GM21786 (cell line): ENCODE measurements at regions not wholly inside any gene's neighbourhood (a gene's known extent, or its start where the extent isn't known, plus 50 kb on each side); places are given as distances from the start of the nearest gene placed in this dataset.

ENCODE experiments used
- ATAC-seq: cut with Tn5 transposase; IDR thresholded peaks from one replicate; pipeline ENCODE4 v1.9.1; 2021; ENCODE audit not compliant: unreplicated experiment

DNA sequence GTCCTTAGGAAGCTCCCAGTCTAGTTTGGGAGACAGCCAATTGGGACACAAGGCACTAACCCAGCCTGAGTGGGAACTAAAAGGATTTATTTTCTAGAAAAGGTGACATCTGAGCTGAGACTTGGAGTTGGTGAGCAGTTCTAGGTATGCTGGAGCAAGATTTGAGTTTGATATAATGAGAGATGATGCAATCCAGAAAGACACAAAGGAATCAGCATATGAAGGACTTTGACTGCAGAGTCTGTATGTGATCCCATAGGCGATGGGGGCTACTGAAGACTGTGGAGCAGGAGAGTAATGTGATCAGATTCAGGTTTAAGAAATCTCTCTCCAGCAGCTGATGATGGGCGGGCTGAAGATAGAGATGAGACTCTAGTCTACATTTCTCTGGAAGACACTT is 135.1 kb upstream of the MYCN start:
- ATAC-seq = no peak

DNA sequence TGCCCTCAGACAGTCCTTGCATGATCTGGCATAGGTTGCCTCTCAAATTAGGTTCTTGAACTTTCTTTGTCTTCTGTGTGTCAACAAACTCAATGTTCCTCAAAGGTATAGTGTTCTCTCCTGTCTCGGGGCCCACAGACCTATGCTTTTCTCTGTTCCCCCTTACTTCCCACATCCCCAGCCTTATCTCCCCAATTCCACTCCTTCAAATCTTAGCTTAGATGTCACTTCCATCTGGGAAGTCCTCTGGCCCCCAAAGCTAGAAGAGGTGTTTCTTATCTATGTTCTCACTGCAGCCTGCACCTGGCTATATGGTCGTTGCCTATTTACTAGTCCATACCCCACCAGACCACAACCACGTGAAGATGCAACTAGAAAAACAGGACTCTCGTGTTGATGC is 134.6 kb upstream of the MYCN start:
- no peak for ATAC-seq

DNA sequence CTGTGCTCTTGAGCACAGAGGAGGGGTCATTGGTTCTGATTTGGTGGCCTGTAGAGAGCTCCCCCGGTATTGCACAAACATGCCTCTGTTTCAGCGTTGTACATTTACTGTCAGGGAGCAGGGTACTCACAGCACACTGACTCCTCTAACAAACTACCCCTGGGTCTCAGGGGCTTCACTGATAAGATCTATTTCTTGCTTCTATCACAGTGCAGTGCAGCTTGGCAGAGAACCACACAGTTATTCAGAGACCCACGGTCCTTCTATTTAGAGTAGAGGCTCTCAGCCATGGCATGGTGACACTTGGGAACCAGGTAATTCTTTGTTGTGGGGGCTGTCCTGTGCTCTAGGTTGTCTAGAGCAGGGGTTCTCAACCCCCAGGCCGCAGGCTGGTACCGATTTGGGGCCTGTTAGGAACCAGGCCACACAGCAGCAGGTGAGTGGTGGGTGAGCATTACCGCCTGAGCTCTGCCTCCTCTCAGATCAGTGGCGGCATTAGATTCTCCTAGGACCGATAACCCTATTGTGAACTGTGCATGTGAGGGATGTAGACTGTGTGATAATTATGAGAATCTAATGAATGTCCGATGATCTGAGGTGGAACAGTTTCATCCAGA is 133.4 kb upstream of the MYCN start:
- no peak for ATAC-seq

DNA sequence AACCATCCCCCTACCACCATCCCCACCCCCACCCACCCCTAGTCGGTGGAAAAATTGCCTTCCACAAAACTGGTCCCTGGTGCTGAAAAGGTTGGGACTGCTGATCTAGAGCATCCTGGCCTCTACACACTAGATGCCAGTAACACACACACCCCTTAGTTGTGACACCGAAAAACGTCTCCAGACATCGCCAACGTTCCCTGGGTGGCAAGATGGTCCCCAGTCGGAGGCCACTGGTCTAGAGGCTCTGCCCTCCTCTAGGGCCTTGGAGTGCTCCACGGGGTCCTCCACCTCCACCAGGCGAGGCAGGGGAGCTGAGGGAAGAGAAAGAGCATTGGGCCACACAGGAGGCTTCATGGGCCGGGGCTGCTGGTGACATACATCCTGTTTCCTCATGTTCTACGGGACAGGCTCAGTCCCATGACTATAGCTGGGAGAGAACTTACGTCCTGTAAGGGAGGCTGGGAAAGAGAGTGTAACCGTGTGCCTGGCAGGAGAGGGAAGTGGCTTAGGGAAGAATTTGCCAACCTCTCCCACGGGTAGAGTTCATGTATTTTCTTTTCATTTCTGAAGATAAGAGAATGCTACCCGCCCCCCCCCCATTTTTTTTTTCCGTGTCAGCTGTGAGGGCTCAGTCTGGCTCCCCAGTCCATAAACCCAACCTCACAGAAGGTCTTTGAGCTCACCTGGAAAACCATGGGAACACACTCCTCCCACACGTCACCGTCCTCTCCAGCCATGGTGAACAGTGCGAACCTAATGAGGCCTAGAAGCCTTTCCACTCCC is 132.7 kb upstream of the MYCN start:
- no peak for ATAC-seq

DNA sequence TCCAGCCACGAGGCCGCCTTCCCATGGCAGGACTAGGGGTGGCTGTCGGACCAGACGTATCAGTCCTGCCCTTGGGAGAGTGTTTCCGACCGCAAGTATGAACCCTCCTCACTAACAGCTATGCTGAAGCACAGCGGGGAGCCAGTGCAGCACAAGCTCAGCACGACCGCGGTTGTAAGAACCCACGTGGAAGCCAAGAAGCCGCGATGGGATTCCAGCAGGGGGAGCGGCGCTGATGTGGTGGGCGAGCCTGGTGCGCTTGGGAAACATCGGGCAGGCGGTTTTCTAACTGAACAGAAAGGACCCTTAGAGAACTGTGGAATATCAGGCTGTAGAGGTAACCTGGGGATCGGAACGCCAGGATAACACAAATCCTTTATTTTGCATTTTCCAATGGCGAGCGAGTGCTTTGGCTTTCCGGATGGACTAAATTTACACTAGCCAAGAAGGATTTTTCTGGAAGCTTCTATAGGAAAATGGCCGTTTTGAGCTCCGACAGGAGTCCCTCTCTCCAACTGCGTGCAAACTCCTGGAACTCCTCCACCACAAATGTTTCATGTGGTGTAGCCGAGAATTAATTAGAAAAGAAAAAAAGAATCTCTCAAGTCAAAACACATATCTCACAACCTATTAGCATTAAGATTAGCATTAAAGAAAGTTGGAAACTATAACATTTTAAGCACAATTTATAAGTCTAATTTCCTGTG is 132.0 kb upstream of the MYCN start:
- ATAC-seq = no peak

DNA sequence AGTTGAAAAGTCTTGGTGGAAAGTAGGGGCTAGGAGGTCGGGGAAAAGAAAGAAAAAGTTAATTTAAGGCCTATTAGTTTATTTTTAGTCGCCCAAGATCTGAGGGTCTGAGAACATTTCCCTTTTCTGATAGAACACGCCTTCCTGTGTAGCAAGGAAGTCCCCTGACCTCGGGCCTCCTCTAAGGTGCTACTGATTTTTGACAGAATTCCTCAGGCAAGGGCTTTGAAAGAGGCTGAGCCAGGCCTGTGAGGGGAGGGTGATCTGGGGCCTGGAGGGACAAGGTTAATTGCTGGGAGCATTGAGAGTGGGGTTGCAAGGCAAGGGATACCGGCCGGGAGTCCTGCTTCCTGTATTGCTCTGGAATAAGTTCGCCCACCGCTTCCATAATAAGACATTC is 131.4 kb upstream of the MYCN start:
- ATAC-seq = no peak

DNA sequence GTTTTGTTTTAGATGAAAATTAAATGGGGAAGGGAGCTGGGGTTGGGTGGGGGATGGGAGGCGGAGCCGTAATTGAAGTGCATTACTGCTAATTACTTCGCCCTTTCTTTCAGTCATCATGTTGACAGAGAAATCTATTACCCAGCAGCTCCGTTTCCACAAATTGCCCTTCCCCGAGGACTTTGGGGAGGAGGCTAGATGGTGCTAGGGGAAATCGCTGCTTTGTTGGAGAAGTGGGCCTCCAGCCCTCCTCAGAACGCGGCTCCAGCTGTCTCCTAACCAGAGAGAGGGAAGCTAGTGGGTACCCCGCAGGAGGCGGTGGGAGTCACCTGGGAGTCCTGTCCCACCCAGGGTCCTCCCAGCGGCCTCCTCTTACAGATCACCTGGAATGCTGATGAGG is 130.9 kb upstream of the MYCN start:
- ATAC-seq = no peak

DNA sequence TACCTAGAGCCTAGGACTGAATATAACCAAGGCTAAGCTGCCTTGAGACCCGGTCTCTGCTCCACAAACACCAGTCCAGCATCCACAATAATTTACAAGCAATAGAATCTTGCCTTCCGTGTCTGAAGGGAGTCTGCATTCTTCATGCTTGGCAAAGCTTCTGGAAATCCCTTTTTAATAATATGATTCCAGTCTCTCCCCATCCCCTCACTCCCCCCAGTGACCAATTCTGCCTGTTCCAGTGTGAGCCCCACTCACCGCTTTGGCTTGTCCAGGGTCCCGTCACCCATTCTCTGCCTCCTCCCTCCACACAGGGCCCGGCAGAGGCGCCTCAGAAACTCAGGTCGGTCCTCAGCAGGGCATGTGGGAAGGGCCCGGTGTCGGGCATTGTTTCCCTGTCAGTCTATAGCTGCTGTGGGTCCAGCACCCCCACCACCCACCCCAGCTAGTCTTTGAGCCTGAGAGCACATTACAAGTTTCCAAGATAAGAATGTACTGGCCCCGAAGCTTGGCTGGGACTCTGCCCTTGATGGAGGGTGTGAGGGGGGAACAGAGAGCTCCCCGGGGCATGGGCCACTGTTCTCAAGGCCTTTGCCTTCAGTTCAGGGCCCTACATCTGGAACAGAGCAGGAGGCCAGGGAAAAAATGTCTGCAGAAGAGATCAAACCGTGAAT is 129.7 kb upstream of the MYCN start:
- no peak for ATAC-seq

DNA sequence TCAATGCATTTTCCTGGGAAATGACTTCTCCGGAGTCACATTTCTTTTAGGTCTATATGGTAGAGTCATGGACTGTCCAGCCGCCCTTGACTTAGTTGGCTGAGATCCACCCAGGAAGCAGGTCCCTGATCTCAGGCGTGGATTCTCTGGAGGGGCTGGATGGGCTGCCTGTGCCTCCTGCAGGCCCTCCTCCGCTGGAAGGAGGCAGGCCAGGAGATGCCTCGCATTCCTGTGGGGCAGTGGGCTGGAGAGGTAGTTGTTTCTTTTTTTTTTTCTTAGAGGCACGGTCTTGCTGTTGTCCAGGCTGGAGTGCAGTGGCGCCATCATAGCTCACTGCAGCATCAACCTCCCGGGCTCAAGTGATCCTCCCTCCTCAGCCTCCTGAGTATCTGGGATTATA is 129.0 kb upstream of the MYCN start:
- ATAC-seq = no peak

DNA sequence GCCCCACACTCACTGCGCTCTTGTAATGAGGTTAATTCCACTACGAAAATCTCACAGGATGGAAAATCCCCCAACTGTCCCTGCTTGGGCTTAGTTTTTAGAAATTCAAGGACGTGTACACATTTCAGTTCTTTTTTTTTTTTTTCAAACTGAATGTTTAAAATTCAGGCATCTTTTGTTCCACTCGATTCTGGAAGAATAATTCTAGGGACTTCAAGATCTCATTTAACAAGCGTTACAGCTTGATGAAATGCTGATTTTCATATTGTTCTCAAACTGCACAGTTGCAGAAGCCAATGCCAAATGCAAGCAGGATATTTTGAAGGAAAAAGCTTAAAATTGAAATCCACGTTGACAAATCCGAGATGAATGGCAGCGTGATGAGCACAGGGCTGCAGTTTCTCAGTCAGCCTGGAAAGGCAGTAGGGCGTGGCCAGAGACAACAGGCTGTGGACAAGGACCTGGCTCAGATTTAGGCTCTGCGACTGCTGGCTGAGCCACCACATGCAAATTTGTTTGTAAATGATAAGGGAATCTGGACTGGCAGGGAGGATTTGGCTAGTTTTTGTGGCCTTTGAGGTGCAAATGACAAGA is 128.1 kb upstream of the MYCN start:
- ATAC-seq = no peak

DNA sequence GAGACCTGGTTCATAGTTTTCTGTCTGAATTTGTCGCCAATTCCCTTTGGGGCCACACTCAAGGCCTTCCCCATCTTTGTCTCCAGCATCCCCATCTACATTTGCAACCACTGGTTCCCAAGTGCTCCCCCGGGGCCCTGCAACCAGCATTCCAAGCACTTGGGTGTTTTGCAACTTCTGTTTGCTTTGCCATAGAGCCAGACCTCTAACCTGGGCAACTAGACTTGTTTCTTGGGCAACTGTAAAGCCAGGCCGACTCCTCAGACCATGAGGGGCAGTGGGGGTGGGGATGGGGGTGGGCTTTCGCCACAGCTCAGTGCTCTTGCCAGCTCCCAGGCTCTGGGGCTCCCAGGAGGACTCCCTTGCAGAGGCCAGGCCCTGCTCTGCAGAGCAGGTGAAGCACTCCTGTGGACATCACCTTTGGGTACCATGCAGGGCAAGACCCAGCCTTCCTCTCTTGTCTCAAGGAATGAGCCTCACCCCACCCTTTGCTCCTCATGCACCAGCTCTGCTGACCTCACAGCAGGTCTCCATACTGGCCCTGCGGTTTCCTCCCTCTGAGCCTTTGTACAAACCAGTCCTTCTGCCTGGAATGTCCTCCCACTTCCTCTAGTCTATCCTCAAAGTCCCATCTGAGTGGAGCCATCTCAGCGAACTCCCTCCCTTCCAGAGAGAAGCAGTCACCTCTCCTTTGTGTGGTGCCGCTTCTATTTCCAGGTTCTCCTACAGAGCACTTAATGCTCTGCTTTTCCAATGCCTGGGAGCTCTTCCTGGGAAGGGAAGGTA is 126.7 kb upstream of the MYCN start:
- ATAC-seq = no peak

DNA sequence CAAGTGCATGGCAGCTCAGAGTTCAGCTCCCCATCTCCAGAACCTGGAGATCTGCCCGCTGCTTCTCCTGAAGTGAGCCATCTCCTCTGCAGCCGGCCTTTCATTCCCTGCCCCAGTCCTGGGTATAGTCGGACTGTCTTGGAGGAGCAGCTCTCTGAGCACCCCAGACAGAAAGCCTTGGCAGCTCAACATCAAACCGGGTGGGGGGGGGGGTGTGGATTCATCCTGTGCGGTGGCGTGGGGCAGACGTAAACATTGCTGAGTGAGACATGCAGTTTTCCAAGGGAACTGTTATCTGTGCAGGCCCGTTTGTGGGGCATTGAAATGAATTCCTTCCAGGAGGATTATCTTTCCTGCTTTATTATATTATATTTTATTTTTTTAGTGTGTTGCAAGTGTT is 125.9 kb upstream of the MYCN start:
- ATAC-seq = no peak

DNA sequence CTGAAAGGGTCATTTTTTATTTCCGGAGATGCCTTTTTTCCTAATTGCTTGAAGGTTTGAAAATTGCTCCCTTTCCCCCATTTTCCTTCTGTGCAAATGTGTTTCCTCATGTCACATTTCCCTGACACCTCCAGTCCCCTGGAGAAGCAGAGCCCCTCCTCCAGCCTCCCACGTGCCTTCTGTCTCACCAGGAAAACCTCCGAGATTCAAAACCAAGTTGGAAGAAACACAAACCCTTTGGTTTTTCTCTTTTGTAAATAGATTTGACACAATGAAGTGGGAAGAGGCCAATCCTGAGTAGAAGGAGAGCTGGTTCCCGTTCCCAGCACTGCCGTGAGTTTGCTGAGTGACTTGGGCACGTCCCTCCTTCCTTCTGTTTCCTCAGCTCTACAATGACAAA is 125.4 kb upstream of the MYCN start:
- ATAC-seq = no peak

DNA sequence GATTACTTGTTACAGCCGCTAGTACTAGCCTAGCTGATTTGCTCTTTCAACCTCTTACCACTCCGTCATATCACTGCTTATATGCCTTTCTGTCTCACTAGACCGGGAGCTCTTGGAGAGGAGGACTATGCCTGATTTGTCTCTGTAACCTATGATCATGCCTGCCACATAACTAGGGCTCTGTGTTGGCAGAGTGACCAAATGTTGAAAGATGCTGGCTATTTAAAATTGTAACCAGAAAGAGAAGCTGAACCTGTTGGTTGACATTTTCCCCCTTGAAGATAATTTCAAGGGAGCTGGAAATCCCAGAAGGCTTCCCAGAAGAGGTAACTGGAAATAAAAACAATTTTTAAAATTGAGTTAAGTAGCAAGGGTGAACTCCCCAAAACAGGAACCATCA is 124.1 kb upstream of the MYCN start:
- no peak for ATAC-seq

DNA sequence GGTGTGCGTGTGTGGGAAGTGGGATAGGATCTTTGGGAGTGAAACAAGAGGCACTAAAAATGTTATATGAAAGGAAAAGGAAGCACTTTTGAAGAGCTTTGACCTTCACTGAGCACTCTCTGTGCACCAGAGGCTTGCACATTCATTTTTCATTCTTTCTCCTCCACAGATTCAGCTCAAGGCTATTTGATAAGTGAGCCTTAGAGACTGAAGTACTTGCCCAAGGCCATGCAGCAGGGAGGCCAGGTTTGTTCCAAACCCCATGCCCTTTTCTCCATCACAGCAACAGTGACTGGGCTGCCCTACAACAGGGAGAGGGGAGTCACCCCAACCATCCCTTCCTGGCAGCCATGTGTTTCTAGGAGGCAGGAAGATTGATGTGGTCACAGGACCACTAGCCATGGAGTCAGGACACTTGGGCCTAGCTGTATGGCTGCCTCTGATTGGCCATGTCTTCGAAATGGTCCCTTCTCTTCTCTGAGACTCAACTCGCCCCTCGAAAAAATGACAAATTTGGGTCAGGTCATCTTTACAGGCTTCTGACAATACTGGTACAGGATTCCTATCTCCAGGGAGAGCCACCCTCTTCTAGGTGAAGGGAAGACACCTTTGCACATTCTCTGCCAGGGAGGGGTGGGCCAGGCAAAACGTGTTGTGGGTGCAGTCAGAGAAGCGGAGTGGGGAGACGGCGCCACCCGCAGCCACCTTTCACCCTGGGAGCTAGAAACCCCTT is 123.5 kb upstream of the MYCN start:
- no peak for ATAC-seq

DNA sequence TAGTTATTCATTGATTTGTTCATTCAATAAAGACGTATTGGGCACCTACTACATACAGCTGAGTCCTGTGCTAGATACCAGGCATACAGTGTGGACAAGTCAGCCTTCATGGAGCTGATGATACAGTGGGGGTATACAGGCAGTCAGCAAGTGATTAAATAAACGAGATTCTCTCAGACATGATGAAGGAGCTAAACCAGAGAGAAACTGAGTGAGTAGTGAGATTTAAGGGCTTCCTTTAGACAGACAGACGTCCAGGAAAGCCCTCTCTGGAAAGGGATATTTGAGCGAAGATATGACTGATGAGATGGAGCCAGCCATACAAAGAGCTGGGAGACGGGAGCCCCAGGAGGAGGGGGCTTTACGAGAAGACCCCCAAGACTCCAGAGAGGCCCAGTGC is 122.6 kb upstream of the MYCN start:
- no peak for ATAC-seq

DNA sequence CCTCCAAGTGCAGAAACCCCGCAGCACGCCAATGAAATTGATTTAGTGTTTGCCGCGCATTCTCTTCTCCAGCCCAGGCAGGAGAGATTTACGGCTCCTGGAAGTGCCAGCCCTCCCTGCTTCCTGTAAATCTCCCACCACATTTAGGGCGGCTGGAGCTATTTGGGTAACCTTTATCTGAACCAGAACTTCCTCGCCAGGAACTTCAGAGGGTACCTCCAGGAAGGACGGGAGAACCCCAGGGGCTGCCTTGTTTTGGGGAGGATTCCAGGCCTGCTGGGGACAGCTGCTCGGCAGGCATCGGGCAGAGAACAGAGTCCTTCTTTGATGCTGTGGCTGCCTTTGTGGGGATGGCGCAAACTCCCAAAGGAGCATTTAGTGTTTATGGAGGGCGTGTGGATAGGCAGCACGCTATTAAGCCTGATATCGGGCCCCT is 122.0 kb upstream of the MYCN start:
- ATAC-seq = no peak

DNA sequence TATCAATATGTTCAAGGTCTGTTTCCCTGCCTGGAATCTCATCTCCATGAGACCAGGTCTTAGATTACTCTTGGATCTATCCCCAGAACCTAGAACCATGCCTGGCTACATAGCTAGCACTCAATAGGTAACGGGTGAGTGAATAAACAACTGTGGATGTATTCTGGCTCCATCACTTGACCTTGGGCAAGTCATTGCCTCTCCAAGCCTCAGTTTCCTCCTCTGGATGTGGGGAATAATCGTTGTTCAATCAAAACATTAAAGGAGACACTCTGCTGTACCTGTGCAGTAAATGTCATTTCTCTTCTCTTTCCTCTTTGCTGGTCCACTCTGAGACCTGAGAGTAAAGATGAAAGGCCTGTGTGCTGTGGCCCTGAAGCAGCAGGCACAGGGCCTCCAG is 121.5 kb upstream of the MYCN start:
- ATAC-seq = no peak

DNA sequence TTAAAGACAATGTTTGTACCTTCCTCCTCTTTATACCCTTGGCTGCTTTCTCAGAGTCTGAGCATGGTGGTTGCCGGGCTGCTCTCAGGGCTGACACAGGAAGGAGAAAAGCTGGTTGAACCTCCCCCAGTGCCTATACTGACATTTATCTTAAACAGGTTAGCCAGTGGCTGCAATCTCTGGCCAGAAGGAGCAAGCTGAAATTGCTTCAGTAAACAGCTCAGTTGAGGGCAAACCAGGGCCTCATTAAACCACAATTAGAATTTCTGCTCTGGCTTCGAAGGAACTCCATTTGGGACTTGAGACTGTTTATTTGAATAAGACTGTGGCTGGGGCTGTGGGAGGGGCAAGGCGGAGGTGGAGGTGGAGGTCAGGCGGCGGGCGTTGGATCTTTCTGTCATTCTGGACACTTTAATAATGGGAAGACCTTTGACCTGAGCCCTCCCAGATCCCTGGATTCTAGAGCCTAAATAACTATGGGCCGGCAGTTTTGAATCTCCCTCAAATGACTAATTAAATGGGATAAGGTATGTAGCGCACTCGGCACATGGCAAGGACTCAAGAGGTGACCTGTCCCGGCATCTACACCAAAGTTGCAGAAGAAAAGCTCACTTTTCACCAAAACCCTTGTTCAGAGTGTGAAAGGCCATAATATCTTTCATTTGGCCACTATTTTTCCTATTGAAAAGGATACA is 120.6 kb upstream of the MYCN start:
- no peak for ATAC-seq

DNA sequence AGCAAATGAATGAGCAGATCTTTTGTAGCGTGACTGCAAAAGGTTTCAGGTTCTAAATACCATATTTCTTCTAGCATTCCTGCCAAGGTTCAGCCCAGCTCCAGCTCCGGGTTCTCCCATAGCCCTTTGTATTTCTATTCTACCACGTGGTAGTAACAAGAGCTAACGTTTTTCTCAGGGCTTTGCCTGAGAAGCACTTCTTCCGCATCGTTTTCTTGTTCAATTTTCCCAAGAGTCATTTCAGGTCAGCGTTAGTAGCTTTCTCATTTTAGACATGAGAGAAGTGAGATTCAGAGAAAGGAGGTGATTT is 120.1 kb upstream of the MYCN start:
- ATAC-seq = no peak
